ENCODE measurements at regions not wholly inside any gene's neighbourhood (a gene's known extent, or its start where the extent isn't known, plus 50 kb on each side); places are given as distances from the start of the nearest gene placed in this dataset.

DNA sequence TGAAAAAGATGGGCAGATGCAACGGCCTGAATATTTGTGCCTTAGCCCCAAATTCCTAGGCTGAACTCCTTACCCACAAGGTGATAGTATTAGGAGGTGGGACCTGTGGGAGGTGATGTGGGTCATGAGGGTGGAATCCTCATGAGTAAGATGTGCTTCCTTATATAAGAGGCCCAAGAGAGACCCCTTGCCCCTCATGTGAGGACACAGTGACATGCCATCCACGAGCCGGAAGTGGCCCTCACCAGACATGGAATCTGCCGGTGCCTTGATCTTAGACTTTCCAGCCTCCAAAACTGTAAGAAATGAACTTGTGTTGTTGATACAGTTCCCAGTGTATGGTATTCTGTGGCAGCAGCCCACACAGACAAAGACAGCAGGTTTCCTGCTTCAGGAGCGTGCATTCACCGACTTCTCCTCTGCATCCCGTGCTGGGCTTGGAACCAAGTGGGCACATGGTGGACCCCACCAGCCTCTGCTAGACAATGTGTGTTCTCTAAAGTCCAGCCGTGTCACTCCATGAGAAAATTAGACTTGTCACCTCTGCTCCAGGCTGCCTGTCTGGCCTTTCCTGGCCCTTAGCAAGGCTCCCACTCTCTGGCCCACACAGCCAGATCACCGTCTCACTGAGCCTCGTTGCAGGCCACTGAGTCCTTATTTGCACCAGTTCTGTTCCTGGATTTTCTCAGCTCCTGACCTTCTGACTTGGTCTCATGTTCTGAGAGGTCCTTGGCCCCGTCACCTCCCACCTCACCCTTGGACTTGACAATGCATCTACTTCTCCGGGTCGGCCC lies 52.9 kb upstream of the CACUL1 start:
- H2BK12ac ChIP-seq (ENCODE audit: low read depth, low read length): no peak overlapping the region
- CTCF ChIA-PET (ENCODE audit: partially characterized antibody): interaction anchor here (1.2 kb wide), 1 partner anchor 20 kb away, joined by 3 read pairs; no protein-coding TSS in a partner anchor
- POLR2A ChIA-PET (ENCODE audit: partially characterized antibody): no interaction called here
- no peak for TF ChIP-seq KDM1A (IDR thresholded peaks at IDR 0.05; ENCODE audit: borderline replicate concordance, low read length)
- TF ChIP-seq KDM4A (IDR thresholded peaks at IDR 0.05; ENCODE audit: low read depth, low read length, severe bottlenecking): no peak
- TF ChIP-seq PHF8 (conservative IDR thresholded peaks at IDR 0.05; ENCODE audit: low read depth, low read length): no peak
- no peak for TF ChIP-seq SP4 (IDR thresholded peaks at IDR 0.05; ENCODE audit: low read length)
- TF ChIP-seq TAF7 (optimal IDR thresholded peaks at IDR 0.05; ENCODE audit: borderline replicate concordance, low read depth, low read length): no peak
- no peak for TF ChIP-seq RBBP5 (IDR thresholded peaks at IDR 0.05; ENCODE audit: borderline replicate concordance, low read depth, low read length)
- no peak for TF ChIP-seq CTCF (IDR thresholded peaks at IDR 0.05; ENCODE audit: control extremely low read depth in 1 of 3, insufficient read depth in 1 of 3, low read depth in 1 of 3, low read length in 3 of 3)
- TF ChIP-seq TAF1 (IDR thresholded peaks at IDR 0.05; ENCODE audit: low read depth, low read length): no peak
- TF ChIP-seq SRF (IDR thresholded peaks at IDR 0.05; ENCODE audit: low read depth, low read length): no peak
- no peak for TF ChIP-seq ZNF274 (IDR thresholded peaks at IDR 0.05; ENCODE audit: borderline replicate concordance, extremely low read depth, low read length)

More for the DNA sequence above, 52.9 kb upstream of the CACUL1 start:
- Histone ChIP-seq H4K91ac (replicated peaks; ENCODE audit: insufficient read length, low read length) (no peak overlapping the region), H2BK20ac (ENCODE audit: low read length) (no peak overlapping the region), H3K56ac (replicated peaks; ENCODE audit: insufficient read length, low read depth, low read length) (no peak overlapping the region), H3K23me2 (ENCODE audit: low read depth, low read length) (no peaks in the 10 kb centered on the region), H3K36me3 (ENCODE audit: control insufficient read depth in 2 of 4, insufficient read depth in 4 of 4, low read length in 3 of 4) (no peaks in the 10 kb centered on the region), H4K8ac (ENCODE audit: extremely low read depth, insufficient read depth, low read length) (no peak overlapping the region), H3K4me2 (ENCODE audit: insufficient read depth in 1 of 2, low read depth in 2 of 2, low read length in 2 of 2) (no peak overlapping the region), H4K20me1 (replicated peaks in 1 of 2; ENCODE audit: control insufficient read depth in 1 of 2, insufficient read depth in 2 of 2, low read length in 2 of 2) (no peaks in the 10 kb centered on the region), H2BK15ac (ENCODE audit: low read length) (no peak overlapping the region), H3K23ac (ENCODE audit: insufficient read length) (no peak overlapping the region), H2AFZ (ENCODE audit: low read length) (no peak overlapping the region), H3K14ac (ENCODE audit: insufficient read length) (no peak overlapping the region), H3K27ac (ENCODE audit: low read depth, low read length) (no peak overlapping the region), H3K9me3 (ENCODE audit: insufficient read depth in 2 of 2, low read depth in 1 of 2, low read length in 1 of 2) (no peaks in the 10 kb centered on the region), H3K18ac (ENCODE audit: extremely low read depth, low read length) (no peak overlapping the region), H3K4me3 (ENCODE audit: extremely low read depth in 1 of 4, insufficient read depth in 2 of 4, low read depth in 3 of 4, low read length in 4 of 4) (no peak overlapping the region), H3K4ac (replicated peaks; ENCODE audit: insufficient read length, low read depth, low read length) (no peak overlapping the region), H3K79me2 (ENCODE audit: control insufficient read depth in 1 of 2, insufficient read depth in 2 of 2, low read length in 2 of 2) (no peaks in the 10 kb centered on the region), H2BK120ac (replicated peaks; ENCODE audit: low read depth, low read length) (no peak overlapping the region), H3K27me3 (replicated peaks in 1 of 4; ENCODE audit: control insufficient read depth in 3 of 4, extremely low read depth in 1 of 4, insufficient read depth in 3 of 4, low read length in 3 of 4) (no peaks in the 10 kb centered on the region), H3K4me1 (replicated peaks in 1 of 4; ENCODE audit: control insufficient read depth in 3 of 4, insufficient read depth in 4 of 4, low read length in 3 of 4) (peaks cover 0 to 3% (median 1%) of the 10 kb centered on the region in 4 experiments; a peak in 1 of 7 replicates), H3K9ac (replicated peaks in 1 of 4; ENCODE audit: extremely low read depth in 1 of 4, low read depth in 3 of 4, low read length in 3 of 4) (no peak overlapping the region), H3K79me1 (ENCODE audit: low read depth, low read length) (no peaks in the 10 kb centered on the region), H2BK5ac (ENCODE audit: low read depth, low read length) (no peak overlapping the region), H2AK5ac (ENCODE audit: low read depth, low read length) (no peak overlapping the region), H4K5ac (ENCODE audit: insufficient read length, low read depth, low read length) (no peak overlapping the region)
- no peak for DNase-seq (ENCODE audit: low read depth in 1 of 2, low spot score in 2 of 2)
- no peak for FAIRE-seq
- 91% methylated on average over 13 of the region's 13 CpGs; no CpG with 5 or more reads in 1 of the 2 experiments for WGBS, 2 experiments (ENCODE audit: extremely low coverage in 1 of 2, insufficient coverage in 1 of 2, insufficient read length in 1 of 2, insufficient replicate concordance in 2 of 2, low coverage in 1 of 2, low lambda C conversion rate in 2 of 2, missing lambda C conversion rate in 1 of 2)

Measured in H1 (cell line).